H1 (cell line): ENCODE measurements at regions not wholly inside any gene's neighbourhood (a gene's known extent, or its start where the extent isn't known, plus 50 kb on each side); places are given as distances from the start of the nearest gene placed in this dataset.

Experiments
- POLR2A ChIP-seq, 2 experiments: IDR thresholded peaks; 1 replicate in 1 of 2; 2 replicates in 1 of 2; pipeline ENCODE4 v1.6.1; 2011; ENCODE audit warnings: low read depth in 2 of 2, low read length in 2 of 2, mild to moderate bottlenecking in 2 of 2; ENCODE audit errors: control extremely low read depth in 1 of 2
- TF ChIP-seq, protein P1 (sequence below), 3 experiments: IDR thresholded peaks; 1 replicate in 2 of 3; 2 replicates in 1 of 3; pipeline versions ENCODE4 v1.5.1 to v1.6.1; 2011; ENCODE audit warnings: low read length in 3 of 3, mild to moderate bottlenecking in 3 of 3, inconsistent platforms in 2 of 3, low read depth in 1 of 3, moderate library complexity in 1 of 3; ENCODE audit not compliant: insufficient read depth in 1 of 3; ENCODE audit errors: control extremely low read depth in 1 of 3

DNA sequence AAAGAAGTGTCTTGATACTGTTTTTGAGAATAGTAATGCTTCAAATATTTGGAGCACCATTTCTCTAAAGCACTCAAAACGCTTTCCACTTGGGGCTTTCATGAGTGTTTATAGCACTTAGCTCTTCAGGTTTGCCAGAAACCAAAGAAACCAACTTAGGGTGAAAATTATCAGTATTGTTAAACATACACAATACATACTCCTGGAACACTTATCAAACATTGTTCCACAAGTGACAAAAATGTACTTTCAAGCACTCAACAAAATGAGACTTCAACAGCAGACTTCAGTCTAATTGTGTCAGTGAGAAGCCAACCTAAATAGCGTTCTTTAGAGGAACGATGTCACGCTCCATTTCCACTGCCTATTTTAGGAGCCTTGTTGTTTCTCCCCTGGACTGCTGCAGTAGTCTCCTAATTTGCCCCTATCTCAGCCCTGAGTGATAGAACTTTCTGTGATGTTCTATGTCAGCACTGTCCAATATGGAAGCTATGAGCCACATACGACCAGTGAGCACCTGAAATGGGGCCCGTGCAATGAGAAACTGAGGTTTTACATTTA, 461.3 kb downstream of the KIF16B start:
- TF ChIP-seq, protein P1, sequence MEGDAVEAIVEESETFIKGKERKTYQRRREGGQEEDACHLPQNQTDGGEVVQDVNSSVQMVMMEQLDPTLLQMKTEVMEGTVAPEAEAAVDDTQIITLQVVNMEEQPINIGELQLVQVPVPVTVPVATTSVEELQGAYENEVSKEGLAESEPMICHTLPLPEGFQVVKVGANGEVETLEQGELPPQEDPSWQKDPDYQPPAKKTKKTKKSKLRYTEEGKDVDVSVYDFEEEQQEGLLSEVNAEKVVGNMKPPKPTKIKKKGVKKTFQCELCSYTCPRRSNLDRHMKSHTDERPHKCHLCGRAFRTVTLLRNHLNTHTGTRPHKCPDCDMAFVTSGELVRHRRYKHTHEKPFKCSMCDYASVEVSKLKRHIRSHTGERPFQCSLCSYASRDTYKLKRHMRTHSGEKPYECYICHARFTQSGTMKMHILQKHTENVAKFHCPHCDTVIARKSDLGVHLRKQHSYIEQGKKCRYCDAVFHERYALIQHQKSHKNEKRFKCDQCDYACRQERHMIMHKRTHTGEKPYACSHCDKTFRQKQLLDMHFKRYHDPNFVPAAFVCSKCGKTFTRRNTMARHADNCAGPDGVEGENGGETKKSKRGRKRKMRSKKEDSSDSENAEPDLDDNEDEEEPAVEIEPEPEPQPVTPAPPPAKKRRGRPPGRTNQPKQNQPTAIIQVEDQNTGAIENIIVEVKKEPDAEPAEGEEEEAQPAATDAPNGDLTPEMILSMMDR (IDR thresholded peaks at IDR 0.05; ENCODE audit: control extremely low read depth in 1 of 3, insufficient read depth in 1 of 3, low read depth in 1 of 3, low read length in 3 of 3): no peak
- TF ChIP-seq POLR2A (IDR thresholded peaks at IDR 0.05; ENCODE audit: control extremely low read depth in 1 of 2, low read depth in 2 of 2, low read length in 2 of 2): no peak
